RWPE1 (cell line): ENCODE measurements at regions not wholly inside any gene's neighbourhood (a gene's known extent, or its start where the extent isn't known, plus 50 kb on each side); places are given as distances from the start of the nearest gene placed in this dataset.

Experiments used
- CTCF ChIA-PET: fragments of 350-600 bp; sonication (Branson Sonifier 250); formaldehyde crosslinking; extraction: SDS; loops from one replicate; lab custom pipeline; 2021; lab: Yijun Ruan, JAX
- POLR2A ChIA-PET: fragments of 400-600 bp; formaldehyde crosslinking; extraction: SDS; loops from one replicate; lab custom pipeline; 2020; ENCODE audit warnings: antibody characterized with exemption; ENCODE audit not compliant: low non-redundant PET; lab: Yijun Ruan, JAX
- DNase-seq: peaks from one replicate; pipeline ENCODE4 v3.0.0; 2012; ENCODE audit warnings: low spot score
- H3K27ac ChIP-seq: fragments of 450-650 bp; 2 replicates; pipeline ENCODE4 v1.5.1; 2017
- CTCF ChIP-seq: fragments of 450-650 bp; conservative IDR thresholded peaks from 2 replicates; pipeline ENCODE4 v1.5.1; 2017; ENCODE audit warnings: low read depth, mild to moderate bottlenecking

GRCh38 chr14:103258211-103258610 is 75.8 kb upstream of the EIF5 start:
- CTCF ChIA-PET: interaction anchor here (0.6 kb wide), 1 partner anchor 134 kb away, joined by 3 read pairs; no protein-coding TSS in a partner anchor
- no peak for DNase-seq
- TF ChIP-seq CTCF: no peak
- H3K27ac ChIP-seq: no peak overlapping the region
- POLR2A ChIA-PET: no interaction called here

GRCh38 chr14:103259184-103259583 is 74.9 kb upstream of the EIF5 start:
- H3K27ac ChIP-seq: no peak overlapping the region
- POLR2A ChIA-PET: no interaction called here
- CTCF ChIA-PET: no interaction called here
- DNase-seq: no peak
- TF ChIP-seq CTCF: no peak

- no peak for TF ChIP-seq CTCF
- peak overlapping the region; percentile 65 for H3K27ac ChIP-seq
- ChIA-PET POLR2A (no interaction called here), CTCF (interaction anchor here (0.5 to 1.0 kb wide), 3 partner anchors 10 to 131 kb away, joined by 3 to 6 read pairs (median 5); no protein-coding TSS in a partner anchor)
- DNase-seq: no peak
Observed at GRCh38 chr14:103259801-103260628, 74.0 kb upstream of the EIF5 start.

- ChIA-PET CTCF (interaction anchor here (0.5 to 1.0 kb wide), 3 partner anchors 11 to 118 kb away, joined by 3 to 5 read pairs (median 4); no protein-coding TSS in a partner anchor), POLR2A (interaction anchor here (0.5 kb wide), 1 partner anchor 40 kb away, joined by 7 read pairs; no protein-coding TSS in a partner anchor)
- H3K27ac ChIP-seq: peak overlapping the region; percentile 65
- peak; percentile 48 for DNase-seq
- no peak for TF ChIP-seq CTCF
Observed at GRCh38 chr14:103260629-103261124, 73.4 kb upstream of the EIF5 start.

- CTCF ChIA-PET: no interaction called here
- H3K27ac ChIP-seq: no peak overlapping the region
- no peak for DNase-seq
- POLR2A ChIA-PET: no interaction called here
- no peak for TF ChIP-seq CTCF
Observed at GRCh38 chr14:103267226-103267910, 66.7 kb upstream of the EIF5 start.

- CTCF ChIA-PET: interaction anchor here (0.8 kb wide), 1 partner anchor 166 kb away, joined by 3 read pairs; no protein-coding TSS in a partner anchor
- TF ChIP-seq CTCF: no peak
- POLR2A ChIA-PET: no interaction called here
- H3K27ac ChIP-seq: no peak overlapping the region
- no peak for DNase-seq
Observed at GRCh38 chr14:103271189-103271588, 62.8 kb upstream of the EIF5 start.
